NCI-H460 (cell line): ENCODE measurements at regions not wholly inside any gene's neighbourhood (a gene's known extent, or its start where the extent isn't known, plus 50 kb on each side); places are given as distances from the start of the nearest gene placed in this dataset.

Experiments
- DNase-seq: peaks from one replicate; pipeline ENCODE4 v3.0.0-alpha.2; 2016; ENCODE audit warnings: low read depth; ENCODE audit errors: extremely low read depth

- no peak for DNase-seq
Observed at GRCh38 chr14:34183478-34183877, 232.6 kb upstream of the EGLN3 start.

- DNase-seq: no peak
Observed at GRCh38 chr14:34181338-34181737, 230.5 kb upstream of the EGLN3 start.

- no peak for DNase-seq
Observed at GRCh38 chr14:34180869-34181268, 230.0 kb upstream of the EGLN3 start.

GRCh38 chr14:34180434-34180833 is 229.6 kb upstream of the EGLN3 start:
- no peak for DNase-seq

GRCh38 chr14:34179727-34180126 is 228.9 kb upstream of the EGLN3 start:
- DNase-seq: no peak

GRCh38 chr14:34177466-34177865 is 226.6 kb upstream of the EGLN3 start:
- DNase-seq: no peak

GRCh38 chr14:34175574-34175973 is 224.7 kb upstream of the EGLN3 start:
- no peak for DNase-seq

- no peak for DNase-seq
Observed at GRCh38 chr14:34174973-34175372, 224.1 kb upstream of the EGLN3 start.

- no peak for DNase-seq
Observed at GRCh38 chr14:34173916-34174315, 223.0 kb upstream of the EGLN3 start.

GRCh38 chr14:34172550-34173368 is 221.9 kb upstream of the EGLN3 start:
- DNase-seq: no peak

- no peak for DNase-seq
Observed at GRCh38 chr14:34172173-34172451, 221.2 kb upstream of the EGLN3 start.

- no peak for DNase-seq
Observed at GRCh38 chr14:34171431-34172172, 220.7 kb upstream of the EGLN3 start.

- DNase-seq: no peak
Observed at GRCh38 chr14:34170882-34171281, 220.0 kb upstream of the EGLN3 start.

GRCh38 chr14:34169561-34169960 is 218.7 kb upstream of the EGLN3 start:
- DNase-seq: no peak

GRCh38 chr14:34168656-34169055 is 217.8 kb upstream of the EGLN3 start:
- no peak for DNase-seq

- DNase-seq: no peak
Observed at GRCh38 chr14:34165847-34166350, 215.0 kb upstream of the EGLN3 start.

GRCh38 chr14:34164162-34164864 is 213.4 kb upstream of the EGLN3 start:
- no peak for DNase-seq

GRCh38 chr14:34161351-34162082 is 210.6 kb upstream of the EGLN3 start:
- no peak for DNase-seq

- no peak for DNase-seq
Observed at GRCh38 chr14:34160619-34161018, 209.7 kb upstream of the EGLN3 start.

- DNase-seq: no peak
Observed at GRCh38 chr14:34157651-34158050, 206.8 kb upstream of the EGLN3 start.

GRCh38 chr14:34147461-34147860 is 196.6 kb upstream of the EGLN3 start:
- DNase-seq: peak; percentile 27
